B cell (primary cell): ENCODE measurements at regions not wholly inside any gene's neighbourhood (a gene's known extent, or its start where the extent isn't known, plus 50 kb on each side); places are given as distances from the start of the nearest gene placed in this dataset.
A peak's percentile ranks its signal among the peaks of the same experiment; 100 is the strongest.

Experiments used
- ATAC-seq: fragments of 200-7000 bp; cut with Tn5 transposase; one replicate; pipeline ENCODE4 v1.10.0; 2021; ENCODE audit warnings: low read depth, mild to moderate bottlenecking, moderate number of reproducible peaks, moderate library complexity
- CTCF ChIA-PET: fragments of 350-600 bp; sonication (Branson Sonifier 250); formaldehyde crosslinking; loops from one replicate; lab custom pipeline; 2021; ENCODE audit warnings: antibody characterized with exemption, inconsistent platforms; lab: Charles Lee
- POLR2A ChIA-PET: fragments of 350-600 bp; sonication (Branson Sonifier 250); formaldehyde crosslinking; loops from one replicate; lab custom pipeline; 2021; ENCODE audit warnings: antibody characterized with exemption; lab: Charles Lee
- DNase-seq: peaks from one replicate; pipeline ENCODE4 v3.0.0; 2013
- H2AFZ ChIP-seq: 2 replicates; pipeline ENCODE4 v1.6.1; 2012; ENCODE audit warnings: mild to moderate bottlenecking, low read depth, low read length; ENCODE audit not compliant: insufficient read depth, poor library complexity, severe bottlenecking
- H3K27ac ChIP-seq, 2 donors: 1 replicate in 1 of 2; 2 replicates in 1 of 2; pipeline ENCODE4 v1.5.1; 2012 to 2013; ENCODE audit warnings: low read length in 2 of 2, mild to moderate bottlenecking in 2 of 2, moderate library complexity in 1 of 2
- H3K27me3 ChIP-seq, 4 experiments: fragments of 200-600 bp in 1 of 4; sonication (generic) in 1 of 4; replicated peaks in 1 of 4; 1 replicate in 2 of 4; 2 replicates in 2 of 4; pipeline versions ENCODE4 v1.6.1 to v1.7.0; 2013 to 2016; ENCODE audit warnings: low read length in 3 of 4, mild to moderate bottlenecking in 2 of 4, mixed read lengths in 1 of 4, moderate library complexity in 1 of 4; ENCODE audit not compliant: insufficient read depth in 4 of 4, control insufficient read depth in 3 of 4; ENCODE audit errors: control extremely low read depth in 1 of 4
- H3K36me3 ChIP-seq, 2 experiments: replicated peaks in 1 of 2; 1 replicate in 1 of 2; 2 replicates in 1 of 2; pipeline versions ENCODE4 v1.6.1 to v1.7.1; 2013; ENCODE audit warnings: low read length in 1 of 2; ENCODE audit not compliant: insufficient read depth in 2 of 2, control insufficient read depth in 1 of 2; ENCODE audit errors: control extremely low read depth in 1 of 2, extremely low read depth in 1 of 2
- H3K4me1 ChIP-seq, 2 donors: fragments of 200-600 bp in 1 of 2; sonication (generic) in 1 of 2; 1 replicate in 1 of 2; 2 replicates in 1 of 2; pipeline versions ENCODE4 v1.5.1 to v1.6.1; 2013 to 2017; ENCODE audit warnings: low read length in 2 of 2; ENCODE audit not compliant: control insufficient read depth in 2 of 2, insufficient read depth in 2 of 2
- H3K4me2 ChIP-seq: replicated peaks from 2 replicates; pipeline ENCODE3; 2012; ENCODE audit warnings: mild to moderate bottlenecking, low read depth, low read length; ENCODE audit not compliant: poor library complexity, severe bottlenecking
- H3K4me3 ChIP-seq, 5 experiments: fragments of 200-600 bp in 1 of 5; sonication (generic) in 1 of 5; 1 replicate in 3 of 5; 2 replicates in 2 of 5; pipeline versions ENCODE4 v1.5.1 to v1.7.0; 2011 to 2016; ENCODE audit warnings: low read length in 4 of 5, mild to moderate bottlenecking in 4 of 5, low read depth in 2 of 5, control low read depth in 1 of 5, moderate library complexity in 1 of 5; ENCODE audit not compliant: insufficient read depth in 1 of 5; ENCODE audit errors: control extremely low read depth in 1 of 5, extremely low read depth in 1 of 5
- H3K79me2 ChIP-seq: fragments of 200-600 bp; sonication (generic); one replicate; pipeline ENCODE4 v1.6.0; 2016; ENCODE audit warnings: low read length; ENCODE audit not compliant: control insufficient read depth, insufficient read depth
- H3K9ac ChIP-seq: fragments of 200-600 bp; sonication (generic); 2 replicates; pipeline ENCODE4 v1.6.1; 2017; ENCODE audit warnings: mild to moderate bottlenecking, low read length, moderate library complexity
- H3K9me3 ChIP-seq, 3 donors: one replicate each; pipeline versions ENCODE4 v1.6.1 to v1.7.1; 2013; ENCODE audit warnings: low read length in 2 of 3; ENCODE audit not compliant: control insufficient read depth in 2 of 3, insufficient read depth in 1 of 3; ENCODE audit errors: control extremely low read depth in 1 of 3
- H4K20me1 ChIP-seq: 2 replicates; pipeline ENCODE4 v1.6.0; 2012; ENCODE audit warnings: mild to moderate bottlenecking, low read length; ENCODE audit not compliant: insufficient read depth, control insufficient read depth, poor library complexity, severe bottlenecking
- H3K27ac Mint-ChIP-seq: one replicate; pipeline ENCODE4 v1.8.0; 2021; ENCODE audit warnings: mixed read lengths
- H3K27me3 Mint-ChIP-seq: one replicate; pipeline ENCODE4 v1.8.0; 2021; ENCODE audit warnings: mixed read lengths
- H3K4me1 Mint-ChIP-seq: one replicate; pipeline ENCODE4 v1.8.0; 2021; ENCODE audit warnings: mixed read lengths
- H3K4me3 Mint-ChIP-seq: one replicate; pipeline ENCODE4 v1.8.0; 2021; ENCODE audit warnings: mixed read lengths
- H3K9me3 Mint-ChIP-seq: one replicate; pipeline ENCODE4 v1.8.0; 2022; ENCODE audit warnings: mixed read lengths; ENCODE audit not compliant: insufficient read depth
- CTCF ChIP-seq: fragments of 200-600 bp; IDR thresholded peaks from one replicate; pipeline ENCODE4 v1.8.0; 2022; ENCODE audit warnings: antibody characterized with exemption, mild to moderate bottlenecking
- EZH2 ChIP-seq: IDR thresholded peaks from 2 replicates; pipeline ENCODE4 v1.6.1; 2012; ENCODE audit warnings: borderline replicate concordance, low read depth, mild to moderate bottlenecking, moderate library complexity, low read length; ENCODE audit not compliant: insufficient read depth, poor library complexity, severe bottlenecking
- WGBS: methylation state at CpG from one replicate; pipeline ENCODE4 v1.1.5; 2013; ENCODE audit warnings: missing lambda C conversion rate; ENCODE audit not compliant: insufficient coverage; 5-methylcytosine and 5-hydroxymethylcytosine counted together
- intact Hi-C: fragments of 100-400 bp; cut with micrococcal nuclease; formaldehyde crosslinking; loops from one replicate; pipeline ENCODE4 v1.10.0; 2022

GRCh38 chr4:155025762-155026457 is 182.5 kb upstream of the NPY2R start:
- POLR2A ChIA-PET = no interaction called here

More at GRCh38 chr4:155025762-155026457, 182.5 kb upstream of the NPY2R start:
- no peaks in the 10 kb centered on the region for H3K27me3 ChIP-seq
- no peaks in the 10 kb centered on the region for H3K4me1 Mint-ChIP-seq
- no peak overlapping the region for H3K9ac ChIP-seq
- WGBS = 40% methylated on average over 7 of the region's 10 CpGs
- no peak overlapping the region for H3K4me2 ChIP-seq
- no peaks in the 10 kb centered on the region for H3K9me3 Mint-ChIP-seq
- no peak overlapping the region for H3K27ac ChIP-seq
- H2AFZ ChIP-seq = no peak overlapping the region
- no peaks in the 10 kb centered on the region for H3K4me1 ChIP-seq
- no peak overlapping the region for H3K27ac Mint-ChIP-seq
- no peak overlapping the region for H3K4me3 Mint-ChIP-seq
- no peaks in the 10 kb centered on the region for H3K36me3 ChIP-seq
- no peaks in the 10 kb centered on the region for H4K20me1 ChIP-seq
- CTCF ChIA-PET = interaction anchor here (0.8 to 0.9 kb wide), 2 partner anchors 14 to 16 kb away, joined by 3 read pairs; no protein-coding TSS in a partner anchor
- intact Hi-C loops = no loop called here
- DNase-seq (peak; percentile 2), ATAC-seq (no peak)
- H3K27me3 Mint-ChIP-seq = peaks cover 9% of the 10 kb centered on the region
- H3K4me3 ChIP-seq = no peak overlapping the region
- H3K79me2 ChIP-seq = no peaks in the 10 kb centered on the region
- H3K9me3 ChIP-seq = peaks cover 0 to 6% (median 0%) of the 10 kb centered on the region in 3 donors
- no peak for TF ChIP-seq EZH2
- no peak for TF ChIP-seq CTCF
